ENCODE measurements at regions not wholly inside any gene's neighbourhood (a gene's known extent, or its start where the extent isn't known, plus 50 kb on each side); places are given as distances from the start of the nearest gene placed in this dataset.

GRCh38 chr2:20526708-20527107 is 79.8 kb downstream of the RHOB start:
- Histone ChIP-seq H3K27ac (no peak overlapping the region), H3K79me2 (ENCODE audit: insufficient read depth, low read depth) (no peaks in the 10 kb centered on the region), H4K20me1 (ENCODE audit: insufficient read depth) (no peaks in the 10 kb centered on the region), H3K4me1 (ENCODE audit: low read depth, poor library complexity, severe bottlenecking) (no peaks in the 10 kb centered on the region), H3K36me3 (ENCODE audit: insufficient read depth) (no peaks in the 10 kb centered on the region), H3K4me3 (IDR thresholded peaks at IDR 0.05; ENCODE audit: insufficient read depth, low read depth, low read length) (no peak overlapping the region), H3K4me2 (no peak overlapping the region), H3K9ac (no peak overlapping the region), H2AFZ (ENCODE audit: low read depth) (no peak overlapping the region), H3K27me3 (ENCODE audit: insufficient read depth, low read depth) (no peaks in the 10 kb centered on the region)
- no peak for TF ChIP-seq CTCF (conservative IDR thresholded peaks at IDR 0.05; ENCODE audit: low read depth, low read length)

GRCh38 chr2:20528713-20529112 is 81.8 kb downstream of the RHOB start:
- H3K27ac ChIP-seq = no peak overlapping the region
- no peak overlapping the region for H3K4me3 ChIP-seq (IDR thresholded peaks at IDR 0.05; ENCODE audit: insufficient read depth, low read depth, low read length)
- no peak overlapping the region for H2AFZ ChIP-seq (ENCODE audit: low read depth)
- no peak overlapping the region for H3K9ac ChIP-seq
- H3K4me2 ChIP-seq = no peak overlapping the region
- no peaks in the 10 kb centered on the region for H3K36me3 ChIP-seq (ENCODE audit: insufficient read depth)
- H3K27me3 ChIP-seq (ENCODE audit: insufficient read depth, low read depth) = no peaks in the 10 kb centered on the region
- H3K79me2 ChIP-seq (ENCODE audit: insufficient read depth, low read depth) = no peaks in the 10 kb centered on the region
- TF ChIP-seq CTCF (conservative IDR thresholded peaks at IDR 0.05; ENCODE audit: low read depth, low read length) = no peak
- no peaks in the 10 kb centered on the region for H3K4me1 ChIP-seq (ENCODE audit: low read depth, poor library complexity, severe bottlenecking)
- no peaks in the 10 kb centered on the region for H4K20me1 ChIP-seq (ENCODE audit: insufficient read depth)

GRCh38 chr2:20530520-20530919 is 83.6 kb downstream of the RHOB start:
- Histone ChIP-seq H3K4me1 (ENCODE audit: low read depth, poor library complexity, severe bottlenecking) (no peaks in the 10 kb centered on the region), H2AFZ (ENCODE audit: low read depth) (no peak overlapping the region), H3K36me3 (ENCODE audit: insufficient read depth) (no peaks in the 10 kb centered on the region), H3K4me2 (no peak overlapping the region), H3K27ac (no peak overlapping the region), H4K20me1 (ENCODE audit: insufficient read depth) (no peaks in the 10 kb centered on the region), H3K27me3 (ENCODE audit: insufficient read depth, low read depth) (no peaks in the 10 kb centered on the region), H3K4me3 (IDR thresholded peaks at IDR 0.05; ENCODE audit: insufficient read depth, low read depth, low read length) (no peak overlapping the region), H3K9ac (no peak overlapping the region), H3K79me2 (ENCODE audit: insufficient read depth, low read depth) (no peaks in the 10 kb centered on the region)
- no peak for TF ChIP-seq CTCF (conservative IDR thresholded peaks at IDR 0.05; ENCODE audit: low read depth, low read length)

- no peak overlapping the region for H2AFZ ChIP-seq (ENCODE audit: low read depth)
- no peaks in the 10 kb centered on the region for H4K20me1 ChIP-seq (ENCODE audit: insufficient read depth)
- no peaks in the 10 kb centered on the region for H3K4me1 ChIP-seq (ENCODE audit: low read depth, poor library complexity, severe bottlenecking)
- H3K27me3 ChIP-seq (ENCODE audit: insufficient read depth, low read depth) = no peaks in the 10 kb centered on the region
- no peaks in the 10 kb centered on the region for H3K79me2 ChIP-seq (ENCODE audit: insufficient read depth, low read depth)
- no peak overlapping the region for H3K4me3 ChIP-seq (IDR thresholded peaks at IDR 0.05; ENCODE audit: insufficient read depth, low read depth, low read length)
- no peak for TF ChIP-seq CTCF (conservative IDR thresholded peaks at IDR 0.05; ENCODE audit: low read depth, low read length)
- no peaks in the 10 kb centered on the region for H3K36me3 ChIP-seq (ENCODE audit: insufficient read depth)
- no peak overlapping the region for H3K27ac ChIP-seq
- H3K9ac ChIP-seq = no peak overlapping the region
- no peak overlapping the region for H3K4me2 ChIP-seq
These were observed 84.9 kb downstream of the RHOB start for GRCh38 chr2:20531633-20532262.
